ENCODE measurements at regions not wholly inside any gene's neighbourhood (a gene's known extent, or its start where the extent isn't known, plus 50 kb on each side); places are given as distances from the start of the nearest gene placed in this dataset.
"Not testable (repeated sequence)": the region's sequence is repeated elsewhere in the genome, so short reads cannot be mapped to it uniquely, and the experiment has no call there.

- no peak for TF ChIP-seq POLR2A (IDR thresholded peaks at IDR 0.05)
- no peak for TF ChIP-seq CTCF (IDR thresholded peaks at IDR 0.05)
- H3K4me3 ChIP-seq = no peak overlapping the region
- 87 to 94% (median 91%) methylated on average over 16 of the region's 16 CpGs for WGBS, 4 donors
- no peaks in the 10 kb centered on the region for H3K36me3 ChIP-seq (replicated peaks in 1 of 2)
- no peaks in the 10 kb centered on the region for H3K9me3 ChIP-seq (replicated peaks in 1 of 3)
- no peak for DNase-seq
- H3K4me1 ChIP-seq (replicated peaks in 1 of 2) = no peaks in the 10 kb centered on the region
- intact Hi-C loops (cut with DNase I) = no loop called here
- H3K27me3 ChIP-seq = no peaks in the 10 kb centered on the region
- H3K27ac ChIP-seq = no peak overlapping the region
These were observed 295.1 kb upstream of the ZNF337 start for GRCh38 chr20:25991756-25992130.

GRCh38 chr20:25991051-25991755 is 294.6 kb upstream of the ZNF337 start:
- Histone ChIP-seq H3K36me3 (replicated peaks in 1 of 2) (no peaks in the 10 kb centered on the region), H3K4me1 (replicated peaks in 1 of 2) (no peaks in the 10 kb centered on the region), H3K27me3 (no peaks in the 10 kb centered on the region), H3K27ac (no peak overlapping the region), H3K4me3 (no peak overlapping the region), H3K9me3 (replicated peaks in 1 of 3) (no peaks in the 10 kb centered on the region)
- TF ChIP-seq POLR2A (IDR thresholded peaks at IDR 0.05) (no peak), CTCF (IDR thresholded peaks at IDR 0.05) (no peak)
- WGBS, 4 donors = 88 to 93% (median 91%) methylated on average over 25 to 30 of the region's 30 CpGs
- intact Hi-C loops (cut with DNase I) = no loop called here
- no peak for DNase-seq

- H3K4me1 ChIP-seq (replicated peaks in 1 of 2); intact Hi-C loops (cut with DNase I): not testable (repeated sequence)
- 92 to 96% (median 95%) methylated on average over 11 of the region's 11 CpGs for WGBS, 4 donors
These were observed 293.0 kb upstream of the ZNF337 start for GRCh38 chr20:25989686-25990085.

GRCh38 chr20:25989196-25989595 is 292.5 kb upstream of the ZNF337 start:
- Histone ChIP-seq H3K4me1 (replicated peaks in 1 of 2) (no peaks in the 10 kb centered on the region), H3K36me3 (replicated peaks in 1 of 2) (no peaks in the 10 kb centered on the region), H3K27ac (no peak overlapping the region), H3K9me3 (replicated peaks in 1 of 3) (no peaks in the 10 kb centered on the region), H3K4me3 (no peak overlapping the region), H3K27me3 (no peaks in the 10 kb centered on the region)
- DNase-seq = no peak
- 82 to 92% (median 90%) methylated on average over 3 to 19 of the region's 19 CpGs for WGBS, 4 donors
- intact Hi-C loops (cut with DNase I) = no loop called here
- no peak for TF ChIP-seq POLR2A (IDR thresholded peaks at IDR 0.05)
- TF ChIP-seq CTCF (IDR thresholded peaks at IDR 0.05) = no peak

More at GRCh38 chr20:25989686-25990085, 293.0 kb upstream of the ZNF337 start:
- DNase-seq; H3K4me3 ChIP-seq; H3K27me3 ChIP-seq; H3K36me3 ChIP-seq (replicated peaks in 1 of 2); H3K27ac ChIP-seq; H3K9me3 ChIP-seq (replicated peaks in 1 of 3): not testable (repeated sequence)

GRCh38 chr20:25987928-25988560 is 291.4 kb upstream of the ZNF337 start:
- H3K4me1 ChIP-seq (replicated peaks in 1 of 2); H3K27me3 ChIP-seq; H3K27ac ChIP-seq; H3K4me3 ChIP-seq; H3K36me3 ChIP-seq (replicated peaks in 1 of 2); DNase-seq; intact Hi-C loops (cut with DNase I); H3K9me3 ChIP-seq (replicated peaks in 1 of 3): not testable (repeated sequence)
- WGBS, 4 donors = 87 to 94% (median 90%) methylated on average over 14 of the region's 14 CpGs
